ENCODE measurements at regions not wholly inside any gene's neighbourhood (a gene's known extent, or its start where the extent isn't known, plus 50 kb on each side); places are given as distances from the start of the nearest gene placed in this dataset.

DNA sequence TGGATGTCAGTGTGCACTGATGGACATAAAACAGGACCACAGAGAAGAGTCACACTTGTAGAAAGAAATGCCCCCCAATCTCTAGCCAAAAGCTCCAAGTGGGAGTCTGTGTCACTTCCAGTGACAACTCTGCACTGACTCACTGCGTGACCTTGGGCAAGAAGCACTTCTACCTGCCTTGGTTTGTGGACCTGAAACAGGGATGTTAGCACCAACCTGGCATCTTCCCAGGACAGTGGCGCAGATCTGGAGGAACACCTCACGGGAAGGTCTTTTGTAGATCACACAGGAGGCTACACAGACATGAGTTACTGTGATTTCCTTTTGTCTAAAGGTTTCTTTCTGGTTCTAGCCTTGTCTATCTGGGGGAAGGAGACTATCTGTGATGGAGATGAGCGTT is 80.5 kb upstream of the DHRSX start:
- POLR2A ChIA-PET, result no interaction called here
- 100% methylated on average over 3 of the region's 4 CpGs for WGBS (ENCODE audit: insufficient coverage)
- H3K27me3 ChIP-seq (replicated peaks in 2 of 5; ENCODE audit: control insufficient read depth in 4 of 5, insufficient read depth in 5 of 5, low read length in 4 of 5), result peaks cover 0 to 59% (median 35%) of the 10 kb centered on the region in 5 experiments
- no peaks in the 10 kb centered on the region for H3K9me3 ChIP-seq (ENCODE audit: control extremely low read depth in 1 of 5, control insufficient read depth in 4 of 5, insufficient read depth in 2 of 5, low read depth in 1 of 5, low read length in 4 of 5)
- no peaks in the 10 kb centered on the region for H3K36me3 ChIP-seq (ENCODE audit: control insufficient read depth in 4 of 4, insufficient read depth in 4 of 4, low read length in 3 of 4)
- no peak overlapping the region for H3K4me3 ChIP-seq (ENCODE audit: control insufficient read depth in 1 of 7, extremely low read depth in 1 of 7, insufficient read depth in 4 of 7, low read depth in 2 of 7, low read length in 6 of 7)
- peaks cover 0 to 12% (median 7%) of the 10 kb centered on the region in 4 experiments for H3K4me1 ChIP-seq (ENCODE audit: control extremely low read depth in 1 of 4, control insufficient read depth in 4 of 4, insufficient read depth in 4 of 4, low read length in 3 of 4)
- DNase-seq, result no peak
- CTCF ChIA-PET, result no interaction called here
- no peak overlapping the region for H3K27ac ChIP-seq (ENCODE audit: insufficient read depth in 1 of 2, low read depth in 1 of 2, low read length in 2 of 2, poor library complexity in 1 of 2, severe bottlenecking in 2 of 2)

DNA sequence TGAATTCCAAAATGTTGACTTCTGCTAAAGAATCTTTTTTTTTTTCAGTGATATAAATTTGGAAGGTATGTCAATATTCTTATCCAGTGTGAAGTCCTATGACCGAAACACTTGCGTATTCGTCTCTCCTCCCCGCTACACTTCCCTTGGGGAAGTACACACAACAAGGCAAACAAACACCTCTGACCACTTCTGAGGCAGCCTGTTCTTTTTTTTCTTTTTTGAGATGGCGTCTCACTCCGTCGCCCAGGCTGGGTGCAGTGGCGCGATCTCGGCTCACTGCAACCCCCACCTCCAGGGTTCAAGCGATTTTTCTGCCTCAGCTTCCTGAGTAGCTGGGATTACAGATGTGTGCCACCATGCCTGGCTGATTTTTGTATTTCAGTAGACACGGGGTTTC is 78.1 kb upstream of the DHRSX start:
- 75% methylated on average over 8 of the region's 12 CpGs for WGBS (ENCODE audit: insufficient coverage)

DNA sequence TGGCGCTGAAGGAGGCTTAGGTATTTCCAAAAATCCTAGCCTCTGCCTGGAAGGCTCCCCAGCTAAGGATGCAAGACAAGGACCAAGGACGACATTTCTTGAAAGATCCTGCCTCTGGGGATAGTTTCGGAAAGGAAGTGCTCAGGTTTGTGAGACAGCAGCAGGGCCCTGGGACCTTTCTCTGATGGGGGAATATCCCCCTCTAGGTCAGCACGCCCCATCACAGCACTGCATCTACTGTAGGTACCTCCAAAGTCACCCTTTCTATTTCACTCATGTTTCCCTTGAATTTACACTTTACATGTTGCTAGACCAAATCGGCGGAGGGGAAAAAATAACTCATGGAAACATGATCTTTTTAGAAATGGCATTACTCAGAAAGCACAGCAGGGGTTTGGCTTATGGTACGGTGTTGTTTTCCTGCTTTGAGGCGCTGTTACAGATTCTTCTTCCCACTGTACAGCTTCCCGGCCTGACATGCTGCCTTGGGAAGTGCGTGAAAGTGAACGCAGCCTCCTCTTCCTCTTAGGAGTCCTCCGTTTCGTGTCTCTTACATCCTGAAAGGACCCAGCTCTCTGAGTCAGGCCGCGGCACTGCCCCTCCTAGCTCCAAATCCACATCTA is 77.2 kb upstream of the DHRSX start:
- WGBS (ENCODE audit: insufficient coverage), result 96% methylated on average over 8 of the region's 15 CpGs
- CTCF ChIA-PET, result no interaction called here
- H3K9me3 ChIP-seq (ENCODE audit: control extremely low read depth in 1 of 5, control insufficient read depth in 4 of 5, insufficient read depth in 2 of 5, low read depth in 1 of 5, low read length in 4 of 5), result no peaks in the 10 kb centered on the region
- H3K27me3 ChIP-seq (replicated peaks in 2 of 5; ENCODE audit: control insufficient read depth in 4 of 5, insufficient read depth in 5 of 5, low read length in 4 of 5), result peaks cover 0 to 31% (median 17%) of the 10 kb centered on the region in 5 experiments
- H3K36me3 ChIP-seq (ENCODE audit: control insufficient read depth in 4 of 4, insufficient read depth in 4 of 4, low read length in 3 of 4), result no peaks in the 10 kb centered on the region
- no peak overlapping the region for H3K4me3 ChIP-seq (ENCODE audit: control insufficient read depth in 1 of 7, extremely low read depth in 1 of 7, insufficient read depth in 4 of 7, low read depth in 2 of 7, low read length in 6 of 7)
- no peak for DNase-seq
- POLR2A ChIA-PET, result no interaction called here
- H3K4me1 ChIP-seq (ENCODE audit: control extremely low read depth in 1 of 4, control insufficient read depth in 4 of 4, insufficient read depth in 4 of 4, low read length in 3 of 4), result peaks cover 0 to 3% (median 1%) of the 10 kb centered on the region in 4 experiments
- H3K27ac ChIP-seq (ENCODE audit: insufficient read depth in 1 of 2, low read depth in 1 of 2, low read length in 2 of 2, poor library complexity in 1 of 2, severe bottlenecking in 2 of 2), result no peak overlapping the region

More for the DNA sequence above, 78.1 kb upstream of the DHRSX start:
- POLR2A ChIA-PET, result no interaction called here
- H3K4me1 ChIP-seq (ENCODE audit: control extremely low read depth in 1 of 4, control insufficient read depth in 4 of 4, insufficient read depth in 4 of 4, low read length in 3 of 4), result peaks cover 0 to 11% (median 6%) of the 10 kb centered on the region in 4 experiments
- DNase-seq, result no peak
- peaks cover 0 to 40% (median 22%) of the 10 kb centered on the region in 5 experiments for H3K27me3 ChIP-seq (replicated peaks in 2 of 5; ENCODE audit: control insufficient read depth in 4 of 5, insufficient read depth in 5 of 5, low read length in 4 of 5)
- H3K27ac ChIP-seq (ENCODE audit: insufficient read depth in 1 of 2, low read depth in 1 of 2, low read length in 2 of 2, poor library complexity in 1 of 2, severe bottlenecking in 2 of 2), result no peak overlapping the region
- no peaks in the 10 kb centered on the region for H3K36me3 ChIP-seq (ENCODE audit: control insufficient read depth in 4 of 4, insufficient read depth in 4 of 4, low read length in 3 of 4)
- H3K4me3 ChIP-seq (ENCODE audit: control insufficient read depth in 1 of 7, extremely low read depth in 1 of 7, insufficient read depth in 4 of 7, low read depth in 2 of 7, low read length in 6 of 7), result peak overlapping the region in 1 of 7 experiments; percentile 16
- H3K9me3 ChIP-seq (ENCODE audit: control extremely low read depth in 1 of 5, control insufficient read depth in 4 of 5, insufficient read depth in 2 of 5, low read depth in 1 of 5, low read length in 4 of 5), result no peaks in the 10 kb centered on the region
- CTCF ChIA-PET, result no interaction called here

DNA sequence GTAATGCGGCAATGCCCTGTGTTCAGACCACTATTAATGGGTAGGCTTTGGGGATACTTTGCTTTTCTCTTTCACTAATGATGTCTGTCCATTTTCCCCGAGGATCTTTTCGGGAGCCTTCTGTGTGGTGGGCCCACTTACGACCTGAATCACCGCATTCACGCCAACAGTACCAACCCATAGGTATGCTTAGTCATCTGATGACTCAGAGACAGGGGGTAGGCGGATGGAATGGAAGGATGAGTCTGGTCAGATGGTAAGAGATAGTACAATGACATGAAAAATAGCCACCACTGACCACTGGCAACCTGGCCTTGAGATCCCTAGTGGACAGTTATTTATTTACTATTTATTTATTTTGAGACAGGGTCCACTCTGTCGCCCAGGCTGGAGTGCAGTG is 76.0 kb upstream of the DHRSX start:
- Histone ChIP-seq H3K9me3 (ENCODE audit: control extremely low read depth in 1 of 5, control insufficient read depth in 4 of 5, insufficient read depth in 2 of 5, low read depth in 1 of 5, low read length in 4 of 5) (no peaks in the 10 kb centered on the region), H3K36me3 (ENCODE audit: control insufficient read depth in 4 of 4, insufficient read depth in 4 of 4, low read length in 3 of 4) (no peaks in the 10 kb centered on the region), H3K4me1 (ENCODE audit: control extremely low read depth in 1 of 4, control insufficient read depth in 4 of 4, insufficient read depth in 4 of 4, low read length in 3 of 4) (peaks cover 0 to 3% (median 0%) of the 10 kb centered on the region in 4 experiments), H3K4me3 (ENCODE audit: control insufficient read depth in 1 of 7, extremely low read depth in 1 of 7, insufficient read depth in 4 of 7, low read depth in 2 of 7, low read length in 6 of 7) (no peak overlapping the region), H3K27me3 (replicated peaks in 2 of 5; ENCODE audit: control insufficient read depth in 4 of 5, insufficient read depth in 5 of 5, low read length in 4 of 5) (peaks cover 0 to 20% (median 7%) of the 10 kb centered on the region in 5 experiments), H3K27ac (ENCODE audit: insufficient read depth in 1 of 2, low read depth in 1 of 2, low read length in 2 of 2, poor library complexity in 1 of 2, severe bottlenecking in 2 of 2) (no peak overlapping the region)
- ChIA-PET POLR2A (no interaction called here), CTCF (no interaction called here)
- no peak for DNase-seq
- WGBS (ENCODE audit: insufficient coverage), result 85% methylated on average over 2 of the region's 8 CpGs

DNA sequence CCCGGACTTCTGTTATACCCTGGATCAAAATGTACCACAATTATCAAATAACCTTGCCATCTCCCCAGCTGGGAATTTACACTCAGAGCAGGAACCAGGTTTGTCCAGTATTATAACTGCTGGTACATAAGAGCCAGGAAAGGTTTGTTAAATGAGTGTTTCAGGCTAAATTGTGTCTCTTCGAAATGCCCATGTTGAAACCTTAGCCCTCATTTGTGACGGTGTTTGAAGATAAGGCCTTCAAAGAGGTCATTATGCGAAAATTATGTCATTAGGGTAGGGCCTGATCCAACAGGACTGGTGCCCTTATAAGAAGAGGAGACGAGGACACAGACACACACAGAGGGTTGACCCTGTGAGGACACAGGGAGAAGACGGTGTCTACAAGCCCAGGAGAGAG is 73.5 kb upstream of the DHRSX start:
- 100% methylated on average over 5 of the region's 6 CpGs for WGBS (ENCODE audit: insufficient coverage)

DNA sequence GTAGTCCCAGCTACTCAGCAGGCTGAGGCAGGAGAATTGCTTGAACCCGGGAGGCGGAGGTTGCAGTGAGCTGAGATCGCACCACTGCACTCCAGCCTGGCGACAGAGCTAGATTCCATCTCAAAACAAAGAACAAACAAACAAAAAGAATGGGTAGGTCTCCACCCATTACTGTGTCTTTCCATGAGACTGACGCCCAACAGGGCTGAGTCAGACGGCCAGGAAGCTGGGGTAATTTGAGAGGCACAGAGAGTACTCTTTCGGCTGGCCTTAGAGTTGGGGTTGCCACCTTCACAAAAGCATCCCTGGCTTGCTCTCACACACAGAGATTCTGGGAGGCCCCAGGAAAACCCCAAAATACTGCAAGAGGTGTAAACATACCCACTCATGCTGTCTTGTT is 72.0 kb upstream of the DHRSX start:
- ChIA-PET CTCF (no interaction called here), POLR2A (no interaction called here)
- H3K9me3 ChIP-seq (ENCODE audit: control extremely low read depth in 1 of 5, control insufficient read depth in 4 of 5, insufficient read depth in 2 of 5, low read depth in 1 of 5, low read length in 4 of 5), result peaks cover 0 to 5% (median 3%) of the 10 kb centered on the region in 5 experiments
- H3K4me1 ChIP-seq (ENCODE audit: control extremely low read depth in 1 of 4, control insufficient read depth in 4 of 4, insufficient read depth in 4 of 4, low read length in 3 of 4), result no peaks in the 10 kb centered on the region
- DNase-seq, result no peak
- 90% methylated on average over 5 of the region's 7 CpGs for WGBS (ENCODE audit: insufficient coverage)
- H3K4me3 ChIP-seq (ENCODE audit: control insufficient read depth in 1 of 7, extremely low read depth in 1 of 7, insufficient read depth in 4 of 7, low read depth in 2 of 7, low read length in 6 of 7), result no peak overlapping the region
- no peaks in the 10 kb centered on the region for H3K27me3 ChIP-seq (replicated peaks in 2 of 5; ENCODE audit: control insufficient read depth in 4 of 5, insufficient read depth in 5 of 5, low read length in 4 of 5)
- no peak overlapping the region for H3K27ac ChIP-seq (ENCODE audit: insufficient read depth in 1 of 2, low read depth in 1 of 2, low read length in 2 of 2, poor library complexity in 1 of 2, severe bottlenecking in 2 of 2)
- no peaks in the 10 kb centered on the region for H3K36me3 ChIP-seq (ENCODE audit: control insufficient read depth in 4 of 4, insufficient read depth in 4 of 4, low read length in 3 of 4)

More for the DNA sequence above, 73.5 kb upstream of the DHRSX start:
- H3K36me3 ChIP-seq (ENCODE audit: control insufficient read depth in 4 of 4, insufficient read depth in 4 of 4, low read length in 3 of 4), result no peaks in the 10 kb centered on the region
- H3K27me3 ChIP-seq (replicated peaks in 2 of 5; ENCODE audit: control insufficient read depth in 4 of 5, insufficient read depth in 5 of 5, low read length in 4 of 5), result peaks cover 0 to under 1% (median 0%) of the 10 kb centered on the region in 5 experiments
- H3K4me3 ChIP-seq (ENCODE audit: control insufficient read depth in 1 of 7, extremely low read depth in 1 of 7, insufficient read depth in 4 of 7, low read depth in 2 of 7, low read length in 6 of 7), result no peak overlapping the region
- ChIA-PET CTCF (no interaction called here), POLR2A (no interaction called here)
- peaks cover 0 to 3% (median 0%) of the 10 kb centered on the region in 4 experiments for H3K4me1 ChIP-seq (ENCODE audit: control extremely low read depth in 1 of 4, control insufficient read depth in 4 of 4, insufficient read depth in 4 of 4, low read length in 3 of 4)
- H3K9me3 ChIP-seq (ENCODE audit: control extremely low read depth in 1 of 5, control insufficient read depth in 4 of 5, insufficient read depth in 2 of 5, low read depth in 1 of 5, low read length in 4 of 5), result peaks cover 0 to 5% (median 2%) of the 10 kb centered on the region in 5 experiments
- H3K27ac ChIP-seq (ENCODE audit: insufficient read depth in 1 of 2, low read depth in 1 of 2, low read length in 2 of 2, poor library complexity in 1 of 2, severe bottlenecking in 2 of 2), result no peak overlapping the region
- no peak for DNase-seq

DNA sequence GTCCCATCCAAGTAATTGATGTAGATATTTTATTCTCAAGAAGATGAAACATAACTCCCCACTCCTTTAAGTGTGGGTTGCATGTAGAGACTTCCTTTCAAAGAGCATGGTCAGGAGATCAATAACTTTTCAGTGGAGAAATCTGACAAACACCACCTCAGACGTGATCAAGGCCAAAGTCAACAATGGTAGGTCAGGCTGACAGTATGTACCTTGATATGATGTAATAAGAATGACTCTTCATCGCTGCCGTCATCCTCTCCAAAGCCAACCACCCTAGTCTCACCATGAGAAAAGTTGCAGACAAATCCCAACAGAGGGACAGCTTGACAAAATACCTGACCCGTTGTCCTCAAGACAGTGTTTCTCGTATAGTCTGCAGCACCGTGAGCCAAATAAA is 67.3 kb upstream of the DHRSX start:
- no peak overlapping the region for H3K27ac ChIP-seq (ENCODE audit: insufficient read depth in 1 of 2, low read depth in 1 of 2, low read length in 2 of 2, poor library complexity in 1 of 2, severe bottlenecking in 2 of 2)
- peaks cover 0 to 5% (median 3%) of the 10 kb centered on the region in 5 experiments for H3K9me3 ChIP-seq (ENCODE audit: control extremely low read depth in 1 of 5, control insufficient read depth in 4 of 5, insufficient read depth in 2 of 5, low read depth in 1 of 5, low read length in 4 of 5)
- H3K4me3 ChIP-seq (ENCODE audit: control insufficient read depth in 1 of 7, extremely low read depth in 1 of 7, insufficient read depth in 4 of 7, low read depth in 2 of 7, low read length in 6 of 7), result no peak overlapping the region
- H3K27me3 ChIP-seq (replicated peaks in 2 of 5; ENCODE audit: control insufficient read depth in 4 of 5, insufficient read depth in 5 of 5, low read length in 4 of 5), result no peaks in the 10 kb centered on the region
- WGBS (ENCODE audit: insufficient coverage), result 89% methylated on average over 4 of the region's 6 CpGs
- no peaks in the 10 kb centered on the region for H3K4me1 ChIP-seq (ENCODE audit: control extremely low read depth in 1 of 4, control insufficient read depth in 4 of 4, insufficient read depth in 4 of 4, low read length in 3 of 4)
- CTCF ChIA-PET, result no interaction called here
- POLR2A ChIA-PET, result no interaction called here
- no peak for DNase-seq
- no peaks in the 10 kb centered on the region for H3K36me3 ChIP-seq (ENCODE audit: control insufficient read depth in 4 of 4, insufficient read depth in 4 of 4, low read length in 3 of 4)
